ENCODE measurements at regions not wholly inside any gene's neighbourhood (a gene's known extent, or its start where the extent isn't known, plus 50 kb on each side); places are given as distances from the start of the nearest gene placed in this dataset.

DNA sequence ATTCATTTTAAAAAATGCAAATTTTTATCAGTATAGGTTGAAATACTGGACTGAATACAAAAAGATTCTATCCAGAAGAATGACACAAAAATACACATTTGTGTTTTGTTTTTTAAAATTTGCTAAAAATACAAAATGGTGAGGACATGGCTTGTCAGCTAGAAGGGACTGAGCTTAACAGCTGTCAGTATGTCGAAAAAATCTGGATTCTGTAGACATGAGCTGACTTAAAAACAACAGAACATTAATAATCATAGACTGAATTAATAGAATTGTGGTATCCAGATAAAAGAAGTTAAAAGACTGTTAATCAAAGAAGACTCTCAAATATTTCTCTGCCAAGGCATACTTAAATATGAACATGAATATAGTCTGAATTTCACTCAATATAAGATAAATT, 244.9 kb upstream of the CBLB start:
- TF ChIP-seq CTCF (IDR thresholded peaks at IDR 0.05; ENCODE audit: borderline replicate concordance, insufficient read depth, low read depth, low read length), result no peak
- no peak overlapping the region for H3K4me3 ChIP-seq (ENCODE audit: low read depth, low read length)

DNA sequence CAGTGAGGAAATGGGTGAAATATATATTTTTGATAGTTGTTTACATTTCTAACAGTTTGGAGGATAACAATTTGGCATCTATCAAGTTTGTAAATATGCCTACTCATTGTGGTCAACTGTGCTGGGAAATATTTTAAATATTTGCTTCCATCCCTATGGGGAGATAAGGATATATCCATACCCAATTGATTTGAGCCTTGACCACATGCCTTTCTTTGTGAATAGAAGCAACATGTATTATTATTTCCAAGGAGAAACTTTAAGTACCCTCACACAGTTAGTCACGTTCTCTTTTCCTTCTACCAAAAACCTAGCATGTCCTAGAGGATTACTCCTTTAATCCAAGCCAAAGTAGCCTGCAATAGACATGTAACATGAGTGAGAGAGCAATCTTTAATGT, 245.4 kb upstream of the CBLB start:
- no peak overlapping the region for H3K4me3 ChIP-seq (ENCODE audit: low read depth, low read length)
- TF ChIP-seq CTCF (IDR thresholded peaks at IDR 0.05; ENCODE audit: borderline replicate concordance, insufficient read depth, low read depth, low read length), result no peak

GRCh38 chr3:106114848-106115247, 246.0 kb upstream of the CBLB start:
- no peak overlapping the region for H3K4me3 ChIP-seq (ENCODE audit: low read depth, low read length)
- TF ChIP-seq CTCF (IDR thresholded peaks at IDR 0.05; ENCODE audit: borderline replicate concordance, insufficient read depth, low read depth, low read length), result no peak

- H3K4me3 ChIP-seq (ENCODE audit: low read depth, low read length), result no peak overlapping the region
- no peak for TF ChIP-seq CTCF (IDR thresholded peaks at IDR 0.05; ENCODE audit: borderline replicate concordance, insufficient read depth, low read depth, low read length)
These were observed 246.7 kb upstream of the CBLB start for GRCh38 chr3:106115557-106115956.

- TF ChIP-seq CTCF (IDR thresholded peaks at IDR 0.05; ENCODE audit: borderline replicate concordance, insufficient read depth, low read depth, low read length), result no peak
- H3K4me3 ChIP-seq (ENCODE audit: low read depth, low read length), result no peak overlapping the region
These were observed 248.1 kb upstream of the CBLB start for GRCh38 chr3:106116733-106117489.

GRCh38 chr3:106117490-106117858, 248.7 kb upstream of the CBLB start:
- TF ChIP-seq CTCF (IDR thresholded peaks at IDR 0.05; ENCODE audit: borderline replicate concordance, insufficient read depth, low read depth, low read length), result no peak

GRCh38 chr3:106119614-106120082, 250.8 kb upstream of the CBLB start:
- TF ChIP-seq CTCF (IDR thresholded peaks at IDR 0.05; ENCODE audit: borderline replicate concordance, insufficient read depth, low read depth, low read length), result no peak
- H3K4me3 ChIP-seq (ENCODE audit: low read depth, low read length), result no peak overlapping the region

More at GRCh38 chr3:106117490-106117858, 248.7 kb upstream of the CBLB start:
- no peak overlapping the region for H3K4me3 ChIP-seq (ENCODE audit: low read depth, low read length)
